C4-2B (cell line): ENCODE measurements at regions not wholly inside any gene's neighbourhood (a gene's known extent, or its start where the extent isn't known, plus 50 kb on each side); places are given as distances from the start of the nearest gene placed in this dataset.

Source experiments
- ZFX ChIP-seq: fragments of 450-650 bp; IDR thresholded peaks from 2 replicates; pipeline ENCODE4 v1.6.1; 2017
- TF ChIP-seq, protein P1 (sequence below): fragments of 450-650 bp; conservative IDR thresholded peaks from 2 replicates; pipeline ENCODE4 v1.5.1; 2017; ENCODE audit warnings: mild to moderate bottlenecking

DNA sequence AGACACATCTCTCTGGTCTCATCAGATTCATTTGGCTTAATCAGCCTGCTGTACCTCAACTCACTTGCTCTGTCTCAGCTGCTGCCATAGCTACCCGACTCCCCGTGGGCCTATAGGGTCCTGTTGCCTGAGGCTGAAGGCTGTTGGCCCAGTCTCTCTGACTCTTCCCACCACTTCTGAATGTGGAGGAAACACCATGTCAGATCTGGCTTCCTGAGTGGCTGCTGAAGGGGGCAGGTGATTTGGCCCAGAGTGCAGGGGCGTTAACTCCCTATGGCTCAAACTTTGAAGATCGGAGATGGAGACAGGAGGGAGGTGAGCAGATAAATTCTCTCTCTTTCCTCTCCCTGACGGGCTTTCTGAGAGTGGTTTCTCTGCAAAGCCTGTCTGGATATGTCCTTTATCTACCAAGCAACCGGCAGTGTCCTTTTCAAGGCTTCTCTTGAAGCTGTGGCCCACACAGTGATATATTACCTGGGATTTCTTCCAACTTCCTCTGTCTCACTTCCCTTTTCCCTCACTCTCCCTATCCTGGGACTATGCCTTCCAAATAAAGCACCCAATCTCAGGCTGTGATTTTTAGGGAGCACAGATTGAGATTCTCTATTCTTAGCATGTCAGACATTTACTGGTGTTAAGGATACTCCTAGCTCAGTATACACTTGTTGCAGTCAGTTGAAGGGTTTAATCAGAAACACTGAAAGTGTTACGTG lies 334.9 kb upstream of the TBC1D5 start:
- TF ChIP-seq, protein P1, sequence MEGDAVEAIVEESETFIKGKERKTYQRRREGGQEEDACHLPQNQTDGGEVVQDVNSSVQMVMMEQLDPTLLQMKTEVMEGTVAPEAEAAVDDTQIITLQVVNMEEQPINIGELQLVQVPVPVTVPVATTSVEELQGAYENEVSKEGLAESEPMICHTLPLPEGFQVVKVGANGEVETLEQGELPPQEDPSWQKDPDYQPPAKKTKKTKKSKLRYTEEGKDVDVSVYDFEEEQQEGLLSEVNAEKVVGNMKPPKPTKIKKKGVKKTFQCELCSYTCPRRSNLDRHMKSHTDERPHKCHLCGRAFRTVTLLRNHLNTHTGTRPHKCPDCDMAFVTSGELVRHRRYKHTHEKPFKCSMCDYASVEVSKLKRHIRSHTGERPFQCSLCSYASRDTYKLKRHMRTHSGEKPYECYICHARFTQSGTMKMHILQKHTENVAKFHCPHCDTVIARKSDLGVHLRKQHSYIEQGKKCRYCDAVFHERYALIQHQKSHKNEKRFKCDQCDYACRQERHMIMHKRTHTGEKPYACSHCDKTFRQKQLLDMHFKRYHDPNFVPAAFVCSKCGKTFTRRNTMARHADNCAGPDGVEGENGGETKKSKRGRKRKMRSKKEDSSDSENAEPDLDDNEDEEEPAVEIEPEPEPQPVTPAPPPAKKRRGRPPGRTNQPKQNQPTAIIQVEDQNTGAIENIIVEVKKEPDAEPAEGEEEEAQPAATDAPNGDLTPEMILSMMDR, result no peak
- no peak for TF ChIP-seq ZFX
